Adipocyte (in vitro differentiated cells): ENCODE measurements at regions not wholly inside any gene's neighbourhood (a gene's known extent, or its start where the extent isn't known, plus 50 kb on each side); places are given as distances from the start of the nearest gene placed in this dataset.
"Not testable (repeated sequence)": the region's sequence is repeated elsewhere in the genome, so short reads cannot be mapped to it uniquely, and the experiment has no call there.

Experiments
- DNase-seq: peaks from one replicate; pipeline ENCODE4 v3.0.0-alpha.2; 2015; ENCODE audit warnings: low read depth
- H3K27me3 ChIP-seq: replicated peaks from 2 replicates; pipeline ENCODE4 v1.7.0; 2013; ENCODE audit warnings: mild to moderate bottlenecking, low read length, moderate library complexity; ENCODE audit not compliant: control insufficient read depth, insufficient read depth
- H3K36me3 ChIP-seq: 2 replicates; pipeline ENCODE4 v1.7.0; 2013; ENCODE audit warnings: low read length, mild to moderate bottlenecking, moderate library complexity; ENCODE audit not compliant: control insufficient read depth, insufficient read depth, severe bottlenecking
- H3K4me1 ChIP-seq: 2 replicates; pipeline ENCODE4 v1.7.0; 2013; ENCODE audit warnings: mild to moderate bottlenecking, low read length, moderate library complexity; ENCODE audit not compliant: control insufficient read depth, insufficient read depth
- H3K4me3 ChIP-seq: 2 replicates; pipeline ENCODE4 v1.7.0; 2013; ENCODE audit warnings: mild to moderate bottlenecking, low read length, moderate library complexity
- H3K9ac ChIP-seq: 2 replicates; pipeline ENCODE4 v1.7.0; 2013; ENCODE audit warnings: mild to moderate bottlenecking, low read length, moderate library complexity
- H3K9me3 ChIP-seq: 2 replicates; pipeline ENCODE4 v1.7.0; 2013; ENCODE audit warnings: mild to moderate bottlenecking, low read length, moderate library complexity; ENCODE audit not compliant: control insufficient read depth

DNA sequence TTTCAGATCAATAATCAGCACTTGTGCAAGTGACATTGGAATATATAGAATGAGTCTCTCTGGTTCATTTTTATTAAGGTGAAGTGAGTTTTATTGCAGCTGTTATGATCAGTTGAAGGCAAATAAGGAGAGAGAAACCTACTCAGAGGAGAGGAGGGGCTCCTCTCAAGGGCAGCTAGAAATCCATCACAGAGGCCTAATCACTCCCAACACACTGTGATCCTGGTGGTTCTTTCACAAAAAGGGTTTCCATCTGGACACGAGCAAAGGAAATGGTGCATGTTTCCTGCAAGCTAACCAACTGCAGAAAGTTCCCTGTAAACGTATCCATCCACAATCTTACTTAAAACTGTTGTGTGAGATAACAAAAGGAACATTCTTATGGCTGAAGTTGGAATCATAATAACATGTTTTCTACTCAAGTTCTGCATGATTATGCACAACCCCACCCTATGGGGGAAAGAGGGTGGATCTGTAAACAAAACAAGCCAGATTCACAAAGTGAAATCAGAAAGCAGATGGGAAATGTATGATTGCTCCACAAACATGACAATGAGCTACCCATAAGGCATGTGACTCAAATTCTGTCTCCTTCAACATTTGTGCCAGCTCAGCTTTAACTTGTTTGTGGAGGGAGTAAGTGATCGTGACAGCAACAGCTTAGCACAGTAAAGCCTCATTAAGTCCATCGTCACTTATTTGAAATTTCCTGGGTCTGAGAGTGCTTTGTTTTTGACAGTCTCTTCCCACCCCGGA lies 141.2 kb upstream of the ST6GALNAC5 start:
- Histone ChIP-seq H3K27me3 (no peaks in the 10 kb centered on the region), H3K4me3 (no peak overlapping the region), H3K36me3 (no peaks in the 10 kb centered on the region), H3K9ac (no peak overlapping the region), H3K4me1 (peaks cover 5% of the 10 kb centered on the region), H3K9me3 (no peaks in the 10 kb centered on the region)
- DNase-seq, result peak; percentile 60

DNA sequence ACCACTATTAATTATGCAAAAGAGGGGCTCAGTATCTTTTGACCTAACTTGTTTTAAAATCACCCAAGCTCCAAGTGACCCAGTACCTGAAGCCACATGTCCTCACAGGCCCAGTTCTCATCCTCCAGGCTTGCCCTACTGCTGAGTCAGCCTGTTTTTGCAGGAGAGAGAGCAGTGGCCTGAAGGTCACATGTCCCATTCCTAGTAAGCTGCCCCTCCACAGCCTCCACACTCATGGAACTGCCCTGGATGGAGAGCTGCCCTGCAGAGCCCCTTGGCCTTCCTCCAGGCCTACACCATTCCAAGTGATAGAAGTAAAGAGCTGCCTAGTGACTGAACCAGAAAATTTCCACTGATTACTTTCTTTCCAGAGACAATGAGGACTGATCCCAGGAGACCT lies 139.8 kb upstream of the ST6GALNAC5 start:
- Histone ChIP-seq H3K27me3 (no peaks in the 10 kb centered on the region), H3K9me3 (no peaks in the 10 kb centered on the region), H3K4me3 (no peak overlapping the region), H3K4me1 (peaks cover 2% of the 10 kb centered on the region), H3K9ac (no peak overlapping the region), H3K36me3 (no peaks in the 10 kb centered on the region)
- DNase-seq, result no peak

DNA sequence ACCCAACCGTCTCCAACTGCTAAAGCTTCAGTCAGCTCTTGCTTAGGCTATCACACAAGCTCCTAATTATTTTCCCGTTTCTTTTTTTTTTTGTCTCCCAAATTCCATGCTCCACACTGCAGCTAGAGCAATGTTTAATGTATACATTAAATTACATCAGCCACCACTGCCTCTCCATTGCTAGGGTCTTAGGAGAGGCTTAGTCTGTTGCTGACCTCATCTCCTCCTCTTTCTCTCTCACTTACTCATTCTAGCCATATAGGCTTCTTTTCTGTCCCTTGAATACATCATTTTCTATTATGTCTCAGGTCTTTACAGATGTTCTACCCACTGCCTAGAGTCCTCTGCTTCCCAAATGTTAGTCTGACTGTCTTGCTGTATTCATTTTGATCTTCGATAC lies 138.1 kb upstream of the ST6GALNAC5 start:
- Histone ChIP-seq H3K27me3 (no peaks in the 10 kb centered on the region), H3K4me1 (no peaks in the 10 kb centered on the region), H3K9ac (no peak overlapping the region), H3K4me3 (no peak overlapping the region), H3K9me3 (no peaks in the 10 kb centered on the region), H3K36me3 (no peaks in the 10 kb centered on the region)
- DNase-seq, result no peak

DNA sequence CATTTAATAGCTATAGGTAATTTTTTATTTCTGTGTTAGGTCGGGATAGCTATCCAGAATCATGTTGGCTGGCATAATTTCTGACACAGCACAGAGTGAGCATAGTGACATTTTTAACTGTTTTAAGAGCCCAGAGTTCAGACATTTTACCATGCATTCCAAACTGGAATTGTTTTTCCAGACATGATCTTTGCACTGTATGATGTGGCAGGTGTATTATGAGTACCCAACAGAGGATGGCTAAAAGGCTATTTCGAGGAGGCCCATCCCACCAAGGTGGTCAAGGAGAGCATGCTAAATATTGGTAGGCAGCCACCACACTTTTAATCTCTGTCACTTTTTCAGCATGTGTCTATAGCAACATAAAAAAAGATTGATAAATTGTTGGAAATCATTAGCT lies 137.3 kb upstream of the ST6GALNAC5 start:
- Histone ChIP-seq H3K9ac (no peak overlapping the region), H3K4me3 (no peak overlapping the region), H3K9me3 (no peaks in the 10 kb centered on the region), H3K36me3 (no peaks in the 10 kb centered on the region), H3K4me1 (no peaks in the 10 kb centered on the region), H3K27me3 (no peaks in the 10 kb centered on the region)
- no peak for DNase-seq

DNA sequence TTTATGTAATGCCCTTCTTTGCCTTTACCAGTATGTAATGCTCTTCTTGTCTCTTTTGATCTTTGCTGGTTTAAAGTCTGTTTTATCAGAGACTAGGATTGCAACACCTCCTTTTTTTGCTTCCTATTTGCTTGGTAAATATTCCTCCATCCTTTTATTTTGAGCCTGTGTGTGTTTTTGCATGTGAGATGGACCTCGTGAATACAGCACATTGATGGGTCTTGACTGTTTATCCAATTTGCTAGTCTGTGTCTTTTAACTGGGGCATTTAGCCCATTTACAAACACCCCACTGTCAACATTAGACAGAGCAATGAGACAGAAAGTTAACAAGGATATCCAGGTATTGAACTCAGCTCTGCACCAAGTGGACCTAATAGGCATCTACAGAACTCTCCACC lies 128.9 kb upstream of the ST6GALNAC5 start:
- H3K9ac ChIP-seq, H3K27me3 ChIP-seq, H3K4me3 ChIP-seq, H3K9me3 ChIP-seq, DNase-seq, H3K36me3 ChIP-seq, H3K4me1 ChIP-seq: not testable (repeated sequence)

DNA sequence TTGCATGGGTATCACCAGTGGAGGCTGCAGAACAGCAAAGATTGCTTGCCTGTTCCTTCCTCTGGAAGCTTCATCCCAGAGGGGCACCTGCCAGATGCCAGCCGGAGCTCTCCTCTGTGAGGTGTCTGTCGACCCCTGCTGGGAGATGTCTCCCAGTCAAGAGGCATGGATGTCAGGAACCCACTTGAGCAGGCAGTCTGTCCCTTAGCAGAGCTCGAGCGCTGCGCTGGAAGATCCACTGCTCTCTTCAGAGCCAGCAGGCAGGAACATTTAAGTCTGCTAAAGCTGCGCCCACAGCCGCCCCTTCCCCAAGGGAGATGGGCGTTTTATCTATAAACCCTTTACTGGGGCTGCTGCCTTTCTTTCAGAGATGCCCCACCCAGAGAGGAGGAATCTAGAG lies 126.3 kb upstream of the ST6GALNAC5 start:
- H3K9ac ChIP-seq, H3K4me1 ChIP-seq, DNase-seq, H3K27me3 ChIP-seq, H3K36me3 ChIP-seq, H3K4me3 ChIP-seq: not testable (repeated sequence)
- H3K9me3 ChIP-seq, result peaks cover 14% of the 10 kb centered on the region

DNA sequence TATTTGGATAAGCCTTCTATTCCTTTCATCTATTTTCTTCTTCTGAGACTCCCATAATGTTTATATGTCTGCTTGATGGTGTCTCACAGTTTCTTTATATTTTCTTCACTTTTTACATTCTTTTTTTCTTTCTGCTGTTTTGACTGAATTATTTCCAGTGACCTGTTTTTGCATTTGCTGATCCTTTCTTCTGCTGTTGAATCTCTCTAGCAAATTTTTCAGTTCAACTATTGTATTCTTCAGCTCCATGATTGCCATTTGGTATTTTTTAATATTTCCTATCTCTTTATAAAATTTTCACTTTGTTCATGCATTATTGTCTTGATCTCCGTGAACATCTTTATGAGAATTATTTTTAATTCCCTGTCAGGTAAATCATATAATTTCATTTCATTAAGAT lies 122.3 kb upstream of the ST6GALNAC5 start:
- H3K36me3 ChIP-seq, result no peaks in the 10 kb centered on the region
- no peak overlapping the region for H3K9ac ChIP-seq
- H3K27me3 ChIP-seq, result no peaks in the 10 kb centered on the region
- peaks cover 19% of the 10 kb centered on the region for H3K9me3 ChIP-seq
- H3K4me1 ChIP-seq, result no peaks in the 10 kb centered on the region
- no peak overlapping the region for H3K4me3 ChIP-seq
- no peak for DNase-seq

DNA sequence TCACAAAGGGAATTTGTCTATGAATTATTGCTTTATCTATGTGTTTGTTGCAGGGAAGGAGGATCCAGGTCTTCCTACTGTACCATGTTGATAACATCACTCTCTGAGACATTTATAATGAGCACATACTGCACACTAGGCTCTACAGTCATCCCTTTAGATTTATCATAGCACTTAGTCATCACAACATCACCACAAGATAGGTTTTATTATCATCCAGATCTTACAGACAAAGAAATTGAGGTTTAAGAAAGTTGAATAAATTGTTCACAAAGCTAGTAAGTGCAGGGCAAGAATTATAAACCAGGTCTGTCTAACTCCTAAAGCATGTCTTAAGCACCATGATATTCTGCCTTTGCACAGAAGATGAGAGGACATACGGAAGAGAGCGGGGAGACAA lies 121.1 kb upstream of the ST6GALNAC5 start:
- Histone ChIP-seq H3K9ac (no peak overlapping the region), H3K36me3 (no peaks in the 10 kb centered on the region), H3K4me1 (no peaks in the 10 kb centered on the region), H3K27me3 (peaks cover 3% of the 10 kb centered on the region), H3K4me3 (no peak overlapping the region), H3K9me3 (peaks cover 19% of the 10 kb centered on the region)
- no peak for DNase-seq

DNA sequence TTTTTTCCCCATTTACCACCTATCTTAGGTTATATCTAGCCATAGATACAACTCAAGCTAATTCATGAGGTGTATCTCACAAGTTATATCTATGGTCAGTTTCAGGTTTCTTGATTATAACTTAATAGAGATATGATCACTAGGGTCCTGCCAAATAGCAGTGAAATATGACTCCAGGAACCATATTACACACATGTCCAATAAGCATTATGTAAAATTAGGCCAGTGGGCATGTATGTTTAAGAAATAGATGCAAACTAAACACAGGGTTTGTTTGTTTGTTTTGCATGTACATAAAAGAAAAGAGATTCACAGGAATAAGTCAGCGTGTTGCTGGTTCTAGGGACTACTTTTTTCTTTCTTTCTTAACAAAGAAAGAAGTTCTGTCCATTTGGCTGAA lies 112.5 kb upstream of the ST6GALNAC5 start:
- peaks cover 7% of the 10 kb centered on the region for H3K4me1 ChIP-seq
- H3K27me3 ChIP-seq, result peaks cover 3% of the 10 kb centered on the region
- no peak for DNase-seq
- no peaks in the 10 kb centered on the region for H3K36me3 ChIP-seq
- H3K9me3 ChIP-seq, result no peaks in the 10 kb centered on the region
- H3K9ac ChIP-seq, result no peak overlapping the region
- H3K4me3 ChIP-seq, result no peak overlapping the region

DNA sequence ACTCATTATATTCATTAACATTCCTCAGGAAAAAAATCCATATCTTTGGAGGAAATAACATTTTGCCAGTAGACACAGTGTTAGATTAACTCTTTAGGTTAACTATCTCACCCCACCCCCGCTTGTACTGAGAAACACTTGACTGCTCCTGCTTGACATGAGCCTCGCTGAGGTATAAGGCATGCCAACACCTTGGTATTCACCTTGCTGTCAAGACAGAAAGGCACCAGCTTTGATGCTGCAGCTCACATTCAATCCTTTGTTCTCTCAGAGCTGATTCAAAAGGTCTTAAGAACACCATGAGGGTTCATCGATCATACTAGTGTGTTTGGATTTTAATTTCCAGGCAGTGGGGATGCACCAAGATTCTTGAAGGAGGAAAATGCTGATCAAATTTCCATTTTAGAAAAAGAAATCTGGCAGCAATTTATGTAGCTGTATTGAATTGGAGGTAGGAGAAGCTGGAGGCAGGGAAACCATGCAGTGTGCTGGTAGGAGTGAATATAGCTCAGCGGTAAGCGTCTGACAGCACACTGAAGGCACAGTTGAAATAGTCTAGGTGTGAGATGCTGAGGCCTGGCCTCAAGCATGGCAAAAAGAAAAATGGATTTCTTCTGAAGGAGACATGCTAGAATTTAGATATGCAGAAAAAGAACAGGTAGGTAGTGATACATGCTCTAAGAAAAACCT lies 108.0 kb upstream of the ST6GALNAC5 start:
- Histone ChIP-seq H3K9me3 (no peaks in the 10 kb centered on the region), H3K36me3 (no peaks in the 10 kb centered on the region), H3K9ac (no peak overlapping the region), H3K4me1 (peaks cover 13% of the 10 kb centered on the region), H3K4me3 (no peak overlapping the region), H3K27me3 (no peaks in the 10 kb centered on the region)
- no peak for DNase-seq

DNA sequence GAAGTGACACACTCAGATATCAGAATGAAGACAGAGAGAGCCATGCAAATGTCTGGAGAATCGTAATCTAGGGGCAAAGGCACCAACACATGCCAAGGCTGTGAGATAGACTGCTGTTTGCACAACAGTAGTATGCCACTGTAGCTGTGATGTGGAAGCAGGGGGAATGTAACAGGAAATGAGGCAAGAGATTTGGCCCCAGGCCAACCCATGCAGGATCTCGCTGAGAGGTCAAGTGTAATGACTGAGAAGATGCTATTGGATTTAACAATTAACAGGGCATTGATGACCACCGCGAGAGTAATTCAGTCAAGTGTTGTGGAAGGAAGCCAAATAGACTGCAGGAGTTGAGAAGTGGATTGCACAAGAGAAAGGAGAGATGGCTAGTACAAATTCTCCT lies 107.3 kb upstream of the ST6GALNAC5 start:
- DNase-seq, result peak; percentile 53
- Histone ChIP-seq H3K9me3 (no peaks in the 10 kb centered on the region), H3K4me1 (peaks cover 13% of the 10 kb centered on the region), H3K4me3 (no peak overlapping the region), H3K27me3 (no peaks in the 10 kb centered on the region), H3K36me3 (no peaks in the 10 kb centered on the region), H3K9ac (no peak overlapping the region)
